Islet of Langerhans (tissue), 1 donor: ENCODE measurements at regions not wholly inside any gene's neighbourhood (a gene's known extent, or its start where the extent isn't known, plus 50 kb on each side); places are given as distances from the start of the nearest gene placed in this dataset.

Source experiments
- FAIRE-seq: peaks from one replicate; lab custom pipeline; 2011; peaks lifted over from hg19 to GRCh38; lab: Jason Lieb, UNC

DNA sequence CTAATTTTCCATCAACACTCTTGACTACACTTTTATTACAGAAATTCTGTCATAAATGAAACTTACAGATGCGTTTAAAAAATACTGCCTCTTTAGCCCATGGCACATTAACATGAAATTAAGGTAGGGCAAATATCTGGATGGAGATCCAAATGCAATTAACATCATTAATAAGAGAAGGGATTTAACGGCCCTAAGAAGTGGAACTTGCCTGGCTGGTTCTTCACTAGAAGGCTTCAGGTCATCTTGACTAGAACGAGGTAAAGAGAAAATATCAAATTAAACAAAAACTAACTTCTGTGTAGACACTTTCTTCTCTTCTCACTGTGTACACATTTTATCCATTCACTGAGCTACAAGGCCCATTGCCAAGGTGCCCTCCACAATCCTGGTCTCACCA is 1093.4 kb downstream of the EFNB2 start:
- no peak for FAIRE-seq

DNA sequence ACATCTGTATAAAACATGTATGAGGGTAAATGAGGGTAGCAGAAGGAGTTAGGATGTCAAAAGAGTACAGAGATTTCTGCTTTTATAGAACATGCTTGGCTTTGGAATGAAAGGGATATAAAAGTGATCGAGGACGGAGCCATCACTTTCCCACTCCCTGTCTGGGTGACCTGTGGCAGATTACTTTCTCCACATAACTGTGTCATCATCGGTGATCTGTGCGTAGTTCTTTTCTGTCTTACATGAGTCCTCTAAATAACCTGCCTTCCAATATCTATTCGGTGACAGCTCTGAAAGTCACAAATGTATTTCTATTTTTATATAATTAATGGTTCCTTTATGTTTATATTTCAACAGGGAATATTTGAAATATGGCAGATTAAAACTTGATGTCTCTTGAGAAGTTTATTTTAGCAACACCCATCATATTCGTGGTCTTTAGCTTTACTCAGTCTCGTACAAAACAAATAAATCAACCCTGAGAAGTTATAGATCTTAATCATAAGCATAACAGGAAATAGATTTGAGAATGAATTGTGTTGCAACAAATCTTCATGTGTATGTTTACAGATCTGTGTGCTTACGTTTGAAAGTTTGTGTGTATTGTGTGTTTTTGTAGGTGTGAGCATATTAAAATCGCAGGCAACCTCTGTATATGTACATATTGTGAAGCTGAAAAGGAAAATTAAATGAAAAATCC is 1094.3 kb downstream of the EFNB2 start:
- no peak for FAIRE-seq

DNA sequence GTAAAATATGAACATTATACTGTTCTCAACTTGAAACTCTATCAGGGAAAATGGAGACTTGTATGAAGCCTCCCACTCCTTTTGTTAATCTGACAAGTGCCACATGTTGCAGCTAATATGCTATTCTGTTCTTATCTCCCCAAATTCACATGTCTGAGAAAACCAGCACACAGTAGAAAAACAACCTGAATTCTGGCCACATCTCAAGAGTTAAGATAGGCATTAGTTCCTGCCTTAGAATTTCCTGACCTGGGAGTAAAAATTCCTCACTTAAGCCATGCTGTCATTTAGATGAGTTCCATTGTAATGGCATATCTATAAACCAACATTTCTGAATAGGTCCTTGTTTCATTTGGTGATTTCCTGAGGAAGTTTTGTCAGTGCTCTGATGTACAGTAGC is 1098.5 kb downstream of the EFNB2 start:
- no peak for FAIRE-seq

DNA sequence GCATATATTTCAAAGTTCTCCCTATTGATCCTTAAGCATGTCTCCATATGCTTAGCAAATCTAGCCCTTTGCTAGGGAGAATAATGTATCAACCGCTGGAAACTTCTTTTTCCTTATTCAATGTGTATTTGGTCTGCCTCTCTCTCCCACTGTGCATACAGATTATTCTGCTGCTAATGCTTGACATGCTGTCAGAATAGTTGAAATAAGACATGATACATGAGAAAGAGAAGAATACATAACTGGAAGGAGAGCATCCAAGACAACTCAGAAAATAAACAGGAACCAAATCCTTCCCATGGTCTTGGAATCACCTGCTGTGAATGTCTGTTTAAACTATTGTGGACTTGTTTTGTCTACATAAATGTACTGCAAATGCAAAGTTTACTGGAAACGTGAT is 1103.0 kb downstream of the EFNB2 start:
- no peak for FAIRE-seq

DNA sequence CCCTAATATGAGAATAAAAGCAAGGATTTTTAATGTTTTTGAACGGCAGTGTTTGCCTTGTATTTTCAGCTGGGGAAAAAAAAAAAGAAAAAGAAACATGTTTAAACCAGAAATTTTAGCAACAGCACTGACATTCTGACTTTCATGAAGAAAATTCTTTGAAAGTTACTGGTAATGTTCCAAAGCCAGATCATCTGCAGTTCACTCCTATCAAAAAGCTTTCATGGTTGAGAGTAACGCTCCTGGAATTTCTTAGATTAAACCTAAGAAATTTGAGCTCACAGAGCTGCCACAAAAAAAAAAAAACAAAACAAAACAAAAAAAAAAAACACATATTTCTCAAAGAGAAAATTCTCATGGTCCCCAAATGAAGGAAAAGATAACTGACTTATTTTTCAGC is 1106.7 kb downstream of the EFNB2 start:
- FAIRE-seq, result peak; percentile 17

DNA sequence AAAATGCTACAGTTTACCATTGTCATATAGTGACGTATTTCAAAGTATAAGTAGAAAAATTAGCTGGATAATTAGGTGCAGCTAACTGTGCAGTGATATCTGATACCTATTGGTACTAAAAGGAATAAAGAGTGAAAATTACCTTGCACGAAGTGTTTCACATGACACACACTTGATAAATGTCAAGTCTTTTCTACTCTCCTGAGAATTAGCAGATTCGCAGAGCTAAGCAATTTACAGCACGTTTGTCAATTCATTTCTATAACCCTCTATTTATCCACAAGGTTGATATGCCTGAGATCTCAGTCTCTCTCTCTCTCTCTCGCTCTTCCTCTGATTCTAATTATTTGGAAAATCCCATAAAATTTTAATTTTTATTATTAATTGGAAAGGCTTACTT is 1109.0 kb downstream of the EFNB2 start:
- FAIRE-seq, result no peak

DNA sequence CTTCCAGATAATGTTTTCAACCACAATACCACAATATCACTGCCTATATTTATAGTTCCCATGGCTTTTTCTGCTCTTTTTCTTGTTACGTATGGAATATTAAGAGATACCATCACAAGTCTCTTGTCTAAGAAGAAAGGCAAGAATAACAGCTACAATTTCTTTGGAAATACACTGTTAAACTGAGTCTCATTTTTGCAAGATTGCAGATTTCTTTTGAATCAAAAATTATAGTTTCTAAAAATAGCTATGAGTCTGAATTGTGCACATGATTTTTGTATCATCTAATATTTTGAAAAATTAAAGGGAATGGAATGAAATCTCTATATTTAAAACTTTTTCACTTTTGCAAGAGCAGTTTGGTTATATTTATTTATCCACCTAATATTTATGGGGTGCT is 1120.8 kb downstream of the EFNB2 start:
- FAIRE-seq, result no peak

DNA sequence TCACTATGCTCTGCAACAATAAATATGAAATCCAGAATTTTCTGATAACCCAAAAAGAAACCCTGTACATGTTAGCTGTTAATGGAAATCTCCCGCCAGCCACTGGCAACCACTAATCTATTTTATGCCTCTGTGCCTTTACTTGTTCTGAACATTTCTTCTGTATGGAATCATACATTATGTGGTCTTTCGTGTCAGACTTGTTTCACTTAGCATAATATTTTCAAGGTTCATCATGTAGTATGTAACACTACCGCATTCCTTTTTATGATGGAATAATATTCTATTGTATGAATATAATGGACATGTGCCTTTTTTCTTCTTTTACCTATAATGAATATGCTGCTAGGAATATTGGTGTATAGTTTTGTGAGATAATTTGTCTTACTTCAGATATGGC is 1123.3 kb downstream of the EFNB2 start:
- FAIRE-seq, result no peak

DNA sequence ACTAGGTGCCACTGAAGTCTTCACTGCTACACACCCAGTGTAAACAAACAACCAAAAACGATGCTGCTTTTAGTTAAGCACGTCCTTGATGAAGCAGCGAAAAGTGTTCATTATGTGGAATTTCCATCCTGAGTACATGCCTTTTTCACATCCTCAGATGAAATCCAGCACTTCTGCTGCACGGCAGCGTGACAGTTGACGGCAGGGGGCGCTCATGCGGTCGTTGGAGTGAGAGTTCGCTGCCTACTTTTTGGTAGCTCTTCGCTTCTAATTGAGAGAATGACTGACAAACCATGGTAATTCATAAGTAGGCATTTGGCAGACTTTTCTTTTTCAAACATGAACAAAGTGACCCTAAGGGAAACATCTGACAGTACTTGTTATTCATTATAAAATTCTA is 1124.9 kb downstream of the EFNB2 start:
- FAIRE-seq, result no peak

DNA sequence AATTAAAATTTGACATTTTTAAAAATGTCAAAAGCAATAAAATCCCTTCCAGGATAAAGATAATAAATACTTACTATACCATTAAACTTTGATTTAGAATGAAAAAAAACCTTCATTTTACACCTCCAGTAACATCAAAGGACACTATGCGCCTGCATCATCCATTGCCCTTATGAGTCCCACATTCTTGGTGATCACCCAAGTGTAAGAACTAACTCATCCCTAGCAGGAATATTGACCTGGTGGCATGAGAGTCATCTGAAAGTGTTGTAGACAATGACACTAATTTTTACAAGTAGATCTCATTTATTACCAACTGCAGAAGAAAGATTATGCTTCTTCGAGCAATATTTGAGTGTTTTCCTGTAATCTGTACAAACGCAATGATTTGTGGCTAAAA is 1128.9 kb downstream of the EFNB2 start:
- no peak for FAIRE-seq

DNA sequence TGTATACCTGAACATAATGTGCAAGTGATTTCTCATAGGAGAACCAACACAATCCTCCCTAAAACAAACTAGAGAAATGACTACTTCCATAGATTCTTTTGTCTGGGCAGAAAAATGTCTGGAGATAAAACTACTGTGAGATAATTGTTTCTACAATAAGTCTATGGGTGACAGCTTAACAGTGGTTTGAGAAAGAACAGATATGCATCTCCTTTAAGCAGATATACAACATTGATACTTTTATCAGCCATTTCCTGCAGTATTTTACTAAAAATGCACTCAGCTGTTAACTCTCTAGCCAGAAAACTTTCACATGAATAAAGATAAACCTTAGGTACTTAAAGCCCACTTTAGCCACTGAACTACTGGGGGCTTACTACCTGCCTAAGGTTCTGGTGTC is 1132.4 kb downstream of the EFNB2 start:
- FAIRE-seq, result no peak

DNA sequence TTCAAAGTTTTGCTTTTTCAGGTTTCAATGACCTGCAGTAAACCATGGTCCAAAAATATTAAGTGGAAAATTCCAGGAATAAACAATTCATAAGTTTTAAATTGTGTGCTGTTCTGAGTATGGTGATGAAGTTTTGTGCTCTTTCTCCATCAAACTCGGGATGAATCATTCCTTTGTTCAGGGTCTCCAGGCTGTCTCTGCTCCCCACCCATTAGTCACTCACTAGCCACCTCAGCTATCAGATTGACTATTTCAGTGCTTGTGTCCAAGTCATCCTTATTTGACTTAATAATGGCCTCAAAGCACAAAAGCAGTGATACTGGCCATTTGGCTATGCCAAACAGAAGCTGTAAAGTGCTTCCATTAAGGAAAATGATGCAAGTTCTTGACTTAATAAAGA is 1140.4 kb downstream of the EFNB2 start:
- FAIRE-seq, result no peak

DNA sequence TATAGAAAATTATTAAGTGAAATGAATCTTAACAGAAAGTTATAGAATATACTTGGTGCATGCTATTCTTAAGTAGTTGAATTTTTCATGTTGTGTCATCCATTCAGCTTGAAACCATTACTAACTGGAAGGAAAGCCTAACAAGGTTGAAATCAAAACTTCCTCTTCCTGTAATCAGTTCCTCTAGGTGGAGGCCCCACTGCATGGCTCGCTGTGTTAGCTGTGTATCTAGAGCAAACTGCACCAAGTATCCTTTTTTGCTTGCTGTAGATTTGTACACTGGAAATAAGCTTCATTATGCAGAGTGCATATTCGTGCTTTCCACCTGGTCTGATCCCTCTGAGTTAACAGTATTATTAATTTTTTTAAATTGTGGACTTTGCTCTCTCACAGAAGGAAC is 1146.1 kb downstream of the EFNB2 start:
- FAIRE-seq, result no peak

DNA sequence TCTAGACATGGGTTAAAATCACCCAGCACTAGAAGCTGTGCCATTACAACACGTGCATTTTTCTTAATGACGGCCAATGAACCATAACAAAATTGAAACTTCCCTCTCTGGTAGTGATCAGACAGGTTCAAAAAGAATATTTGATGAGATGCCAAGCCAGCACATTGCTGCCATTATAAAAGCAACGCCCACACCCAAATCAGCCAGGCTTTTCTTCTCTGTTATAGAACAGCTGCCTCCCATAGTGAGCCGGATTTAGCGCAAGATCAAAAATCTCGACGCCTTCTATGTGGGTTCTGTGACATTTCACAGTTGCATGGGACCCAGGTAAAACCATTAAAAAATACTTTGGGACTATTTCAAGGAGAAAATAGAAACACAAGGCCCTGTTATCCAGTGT is 1158.0 kb downstream of the EFNB2 start:
- FAIRE-seq, result no peak

DNA sequence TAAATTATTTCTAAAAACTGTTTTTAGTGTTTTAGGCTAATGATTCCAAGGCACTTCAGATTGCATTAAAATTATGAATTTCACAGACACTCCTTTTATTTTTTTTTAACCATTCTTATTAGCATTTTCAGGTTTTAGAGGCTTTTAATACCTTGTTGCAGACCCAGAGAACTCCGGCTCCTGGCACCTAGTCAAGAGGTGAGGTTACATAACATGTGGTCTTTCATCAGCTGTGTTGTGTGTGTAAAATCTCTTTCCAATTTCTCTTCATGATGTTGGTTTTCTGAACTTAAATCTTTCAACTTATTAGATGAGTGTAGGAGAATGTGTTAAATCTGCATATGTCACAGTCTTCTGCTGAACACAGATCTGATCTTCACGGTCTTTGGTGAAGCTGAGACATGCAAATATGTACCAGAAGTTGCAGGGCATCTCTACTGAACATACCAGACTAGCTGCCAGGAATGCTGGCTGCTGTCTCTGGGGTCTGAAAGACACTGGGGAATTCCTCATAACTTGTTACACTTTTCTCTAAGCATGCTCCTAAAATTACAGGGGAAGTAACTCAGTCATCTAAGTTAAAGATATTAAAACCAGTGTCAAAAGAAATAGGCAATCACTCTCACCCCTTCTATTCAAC is 1165.3 kb downstream of the EFNB2 start:
- FAIRE-seq, result no peak

DNA sequence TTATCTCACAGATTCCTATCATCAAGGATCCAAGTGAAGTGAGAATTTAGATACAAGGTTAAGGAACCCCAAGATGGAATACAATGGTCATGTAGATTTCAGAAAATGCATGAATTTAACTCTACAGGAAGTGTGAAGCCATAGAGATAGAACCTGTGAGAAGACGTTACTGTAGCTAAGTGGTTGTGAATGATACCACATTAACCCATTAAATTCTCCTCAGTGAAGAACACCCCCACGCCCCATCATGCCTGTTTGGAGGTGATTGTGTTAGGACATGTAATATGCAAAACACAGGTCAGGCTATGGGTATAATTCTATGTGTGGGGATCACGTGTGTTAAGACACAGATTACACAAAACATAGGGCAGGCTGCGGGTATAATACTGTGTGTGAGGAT is 1166.7 kb downstream of the EFNB2 start:
- FAIRE-seq, result no peak

DNA sequence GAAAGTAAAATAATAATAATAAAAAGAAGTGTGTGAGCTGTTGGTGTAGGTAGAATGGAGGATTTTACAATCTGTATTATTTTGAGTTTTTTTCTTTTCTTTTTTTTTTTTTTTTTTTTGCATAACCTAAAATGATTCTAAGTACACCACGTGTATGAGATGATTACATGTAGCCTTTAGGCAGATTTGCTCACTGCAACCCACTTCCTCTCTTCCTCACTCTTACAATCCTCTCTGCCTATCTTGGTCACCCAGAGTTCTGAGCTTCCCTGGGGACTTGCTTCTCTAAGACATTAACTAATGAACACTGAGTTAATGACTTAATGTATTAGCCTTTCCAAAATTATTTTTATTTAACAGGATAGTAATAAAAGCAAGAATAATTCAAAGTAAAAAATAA is 1169.6 kb downstream of the EFNB2 start:
- no peak for FAIRE-seq

DNA sequence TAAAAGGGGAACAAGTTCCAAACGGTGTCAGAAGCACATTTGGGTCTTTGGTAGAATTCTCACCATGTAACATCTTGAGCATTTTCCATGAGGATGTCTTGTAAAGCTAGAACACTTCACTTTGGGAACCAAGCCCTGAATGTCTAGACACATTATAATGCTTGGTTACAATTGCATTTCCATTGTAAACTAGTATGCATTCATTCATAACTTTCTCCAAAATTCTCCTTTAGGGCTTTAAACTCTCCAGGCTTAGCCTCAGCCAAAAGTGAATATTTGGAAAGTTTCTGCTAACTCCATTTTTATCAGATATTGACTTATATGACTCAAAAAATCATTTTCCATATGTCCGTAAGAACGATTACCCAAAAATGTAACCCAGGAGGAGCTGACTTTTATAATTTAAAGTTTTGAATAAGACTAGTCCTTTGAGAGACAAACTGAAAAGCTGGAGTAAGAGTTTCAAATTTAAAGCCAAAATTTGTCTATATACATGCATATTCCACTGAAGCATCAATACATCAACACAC is 1170.4 kb downstream of the EFNB2 start:
- no peak for FAIRE-seq

DNA sequence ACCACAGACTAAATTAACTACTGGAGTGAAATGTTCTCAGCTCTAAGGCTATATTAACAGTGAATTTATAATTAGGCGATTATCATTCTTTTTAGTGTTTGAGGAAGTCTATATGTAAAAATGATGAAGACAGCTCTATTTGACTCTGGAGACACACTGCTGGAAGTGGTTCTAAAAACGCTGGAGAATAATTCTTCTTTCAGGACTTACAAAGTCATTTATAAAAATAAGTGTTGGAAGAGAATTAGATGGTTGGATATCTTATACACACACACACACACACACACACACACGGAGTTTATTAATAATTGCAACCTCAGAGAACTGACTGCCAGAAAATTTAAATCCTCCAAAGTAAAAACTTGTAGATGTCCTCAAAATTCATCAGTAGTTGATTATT is 1171.3 kb downstream of the EFNB2 start:
- FAIRE-seq, result no peak

DNA sequence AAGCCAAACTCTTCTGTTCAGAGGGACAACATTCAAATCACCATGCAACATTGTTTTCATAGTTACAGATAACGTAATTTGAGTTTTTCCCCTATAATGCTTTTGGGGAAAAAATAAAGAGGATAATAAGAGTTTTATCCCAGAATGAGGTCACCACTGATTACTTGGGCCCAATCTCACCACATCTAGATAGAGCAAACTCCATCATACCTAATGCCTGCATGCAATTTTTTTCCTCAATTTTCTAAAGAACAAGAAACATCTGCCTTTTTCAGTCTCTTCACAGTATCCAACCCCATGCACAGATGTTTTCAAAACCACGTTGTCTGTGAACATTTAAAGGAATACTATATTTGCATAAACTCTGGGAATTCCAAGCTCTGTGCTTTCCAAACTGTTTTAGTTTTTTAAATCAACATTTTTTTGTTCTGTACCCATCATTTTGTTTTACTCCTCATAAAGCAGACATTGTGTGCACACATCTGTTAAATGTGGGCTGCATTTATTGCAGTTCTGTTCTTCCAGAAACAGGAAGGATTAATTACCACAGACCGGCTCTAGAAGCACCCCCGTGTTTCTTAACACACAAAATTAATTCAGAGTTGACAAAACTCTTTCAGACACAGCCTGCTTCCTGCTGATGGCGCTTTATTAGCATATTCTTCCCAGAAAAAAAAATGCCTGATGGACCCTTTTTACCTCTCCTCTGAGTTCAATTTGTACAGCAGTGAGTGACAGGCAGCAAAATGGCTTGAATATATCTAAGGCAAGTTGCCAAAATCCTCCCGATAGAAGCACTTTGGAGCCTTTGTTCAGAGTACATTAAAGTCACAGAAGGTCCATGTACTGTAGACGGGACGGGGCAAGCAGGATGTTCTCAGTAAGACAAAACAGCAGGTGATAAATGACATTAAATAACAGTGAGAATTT is 1171.9 kb downstream of the EFNB2 start:
- FAIRE-seq, result no peak

DNA sequence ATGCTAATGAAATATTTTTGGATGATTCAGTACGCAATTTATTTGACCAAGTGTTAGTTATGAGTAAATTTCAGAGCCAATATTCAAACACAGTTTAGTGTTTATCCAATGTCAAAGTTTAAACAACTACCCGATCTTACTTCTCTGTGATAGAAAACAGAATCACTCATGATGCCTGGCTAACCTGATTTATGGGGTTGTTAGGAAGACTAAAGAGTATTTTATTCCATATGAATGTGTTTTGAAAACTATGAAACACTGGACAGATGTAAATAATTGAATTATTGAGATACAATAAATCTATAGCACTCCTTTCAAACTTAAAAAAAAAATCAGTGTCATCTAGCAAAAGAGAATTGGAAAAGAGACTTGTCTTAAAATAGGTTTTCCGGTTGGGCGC is 1181.8 kb downstream of the EFNB2 start:
- no peak for FAIRE-seq

DNA sequence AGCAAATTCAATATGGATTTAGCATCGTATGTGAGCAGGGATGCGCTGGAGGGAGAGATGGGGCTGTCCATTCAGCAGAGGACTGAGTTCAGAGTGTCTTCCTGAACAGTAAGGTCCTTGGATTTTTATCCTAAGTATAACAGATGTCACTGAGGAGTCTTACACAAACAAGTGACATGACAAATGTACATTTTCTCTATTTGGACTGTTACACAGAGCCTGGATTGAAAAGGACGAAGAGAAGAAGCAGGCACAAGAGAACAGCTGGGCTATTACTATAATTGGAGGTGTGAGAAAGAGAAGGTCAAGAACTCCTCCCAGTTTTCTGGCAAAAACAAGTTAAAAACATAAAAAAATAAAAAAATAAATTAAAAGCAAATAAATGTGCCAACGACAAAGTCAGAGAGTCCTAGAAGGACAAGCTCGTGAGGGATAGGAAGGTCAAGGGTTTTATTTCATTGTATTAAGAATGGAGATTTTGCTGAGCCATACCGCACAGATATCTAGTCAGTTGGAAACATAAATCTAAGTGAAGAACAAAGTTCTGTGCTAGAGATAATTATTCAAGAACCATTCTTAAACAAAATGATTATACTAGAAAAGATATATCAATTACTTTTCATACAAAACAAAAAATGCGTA is 1186.3 kb downstream of the EFNB2 start:
- no peak for FAIRE-seq
